Smooth muscle cell of the brain vasculature (primary cell): ENCODE measurements at regions not wholly inside any gene's neighbourhood (a gene's known extent, or its start where the extent isn't known, plus 50 kb on each side); places are given as distances from the start of the nearest gene placed in this dataset.
"Not testable (repeated sequence)": the region's sequence is repeated elsewhere in the genome, so short reads cannot be mapped to it uniquely, and the experiment has no call there.

Source experiments
- DNase-seq: peaks from one replicate; pipeline ENCODE4 v3.0.0-alpha.2; 2012; ENCODE audit warnings: low read depth, low spot score

- no peak for DNase-seq
These were observed 135.8 kb upstream of the CENPW start for GRCh38 chr6:126204126-126204525.

- no peak for DNase-seq
These were observed 135.3 kb upstream of the CENPW start for GRCh38 chr6:126204598-126204997.

GRCh38 chr6:126206504-126207246, 133.2 kb upstream of the CENPW start:
- no peak for DNase-seq

- no peak for DNase-seq
These were observed 129.4 kb upstream of the CENPW start for GRCh38 chr6:126210398-126211075.

GRCh38 chr6:126217497-126217896, 122.4 kb upstream of the CENPW start:
- no peak for DNase-seq

GRCh38 chr6:126220901-126221300, 119.0 kb upstream of the CENPW start:
- not testable (repeated sequence) for DNase-seq

GRCh38 chr6:126227833-126228702, 111.8 kb upstream of the CENPW start:
- no peak for DNase-seq

GRCh38 chr6:126232671-126233070, 107.2 kb upstream of the CENPW start:
- DNase-seq, result no peak

- DNase-seq, result no peak
These were observed 106.7 kb upstream of the CENPW start for GRCh38 chr6:126233192-126233591.

GRCh38 chr6:126235363-126235762, 104.6 kb upstream of the CENPW start:
- no peak for DNase-seq

GRCh38 chr6:126245077-126245476, 94.8 kb upstream of the CENPW start:
- DNase-seq, result no peak

GRCh38 chr6:126252154-126252553, 87.8 kb upstream of the CENPW start:
- DNase-seq, result no peak

GRCh38 chr6:126253431-126253830, 86.5 kb upstream of the CENPW start:
- DNase-seq, result no peak

- no peak for DNase-seq
These were observed 81.8 kb upstream of the CENPW start for GRCh38 chr6:126258150-126258549.

GRCh38 chr6:126261792-126262421, 78.0 kb upstream of the CENPW start:
- DNase-seq, result no peak

GRCh38 chr6:126264265-126264664, 75.7 kb upstream of the CENPW start:
- DNase-seq, result no peak

- DNase-seq, result no peak
These were observed 73.3 kb upstream of the CENPW start for GRCh38 chr6:126266664-126267063.

GRCh38 chr6:126267626-126268025, 72.3 kb upstream of the CENPW start:
- DNase-seq, result no peak

- DNase-seq, result no peak
These were observed 71.8 kb upstream of the CENPW start for GRCh38 chr6:126268092-126268491.

GRCh38 chr6:126280287-126280686, 59.6 kb upstream of the CENPW start:
- no peak for DNase-seq

- no peak for DNase-seq
These were observed 54.0 kb upstream of the CENPW start for GRCh38 chr6:126285871-126286365.
